Endothelial cell of umbilical vein (primary cell): ENCODE measurements at regions not wholly inside any gene's neighbourhood (a gene's known extent, or its start where the extent isn't known, plus 50 kb on each side); places are given as distances from the start of the nearest gene placed in this dataset.
"Not testable (repeated sequence)": the region's sequence is repeated elsewhere in the genome, so short reads cannot be mapped to it uniquely, and the experiment has no call there.

Experiments used
- FOS ChIP-seq: IDR thresholded peaks from 2 replicates; pipeline ENCODE4 v1.6.1; 2011; ENCODE audit warnings: mild to moderate bottlenecking, low read length, moderate library complexity, borderline replicate concordance; ENCODE audit not compliant: insufficient read depth
- POLR2AphosphoS5 ChIP-seq: IDR thresholded peaks from 2 replicates; pipeline ENCODE4 v1.6.1; 2012; ENCODE audit warnings: low read depth, mild to moderate bottlenecking, control low read depth, low read length, moderate library complexity; ENCODE audit not compliant: insufficient read depth
- TF ChIP-seq, protein P1 (sequence below), 2 donors: IDR thresholded peaks; 1 replicate in 1 of 2; 2 replicates in 1 of 2; pipeline ENCODE4 v1.5.1; 2011; ENCODE audit warnings: low read length in 2 of 2, mild to moderate bottlenecking in 2 of 2, moderate library complexity in 2 of 2, control low read depth in 1 of 2, inconsistent platforms in 1 of 2, low read depth in 1 of 2; ENCODE audit not compliant: insufficient read depth in 1 of 2; ENCODE audit errors: extremely low read depth in 1 of 2

DNA sequence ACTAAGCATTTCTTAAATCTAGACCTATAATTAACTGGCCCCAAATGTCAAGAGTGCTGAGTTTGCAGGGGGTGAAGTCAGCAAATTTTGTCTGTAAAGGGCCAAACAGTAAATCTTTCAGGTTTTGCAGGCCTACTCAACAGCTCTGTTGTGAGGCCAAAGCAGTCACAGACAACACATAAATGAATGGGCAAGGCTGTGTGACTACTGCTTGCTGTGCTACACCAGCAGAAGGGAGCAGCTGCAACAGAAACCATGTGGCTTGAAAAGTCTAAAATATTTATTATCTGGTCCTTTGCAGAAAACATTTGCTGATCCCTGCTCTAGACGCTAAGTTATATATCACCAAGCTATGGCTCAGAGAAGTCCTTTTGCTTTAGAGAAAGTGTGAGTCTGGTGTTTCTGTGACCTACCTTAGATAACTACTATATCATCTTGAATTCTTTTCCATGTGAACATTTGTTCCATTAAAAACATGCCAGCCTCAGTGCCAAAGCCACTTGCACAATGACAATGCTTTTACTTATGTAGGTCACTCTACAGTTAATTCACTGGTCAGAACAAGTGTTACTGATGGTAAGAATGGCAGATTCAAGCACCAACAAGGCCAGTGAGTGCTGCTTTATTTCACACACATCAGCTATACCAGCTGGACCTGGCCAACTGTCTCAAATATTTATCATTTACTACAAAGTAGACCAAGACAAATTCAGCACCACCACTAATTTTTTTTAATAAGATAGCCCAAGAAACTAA lies 684.9 kb downstream of the CDY1 start:
- TF ChIP-seq, protein P1, sequence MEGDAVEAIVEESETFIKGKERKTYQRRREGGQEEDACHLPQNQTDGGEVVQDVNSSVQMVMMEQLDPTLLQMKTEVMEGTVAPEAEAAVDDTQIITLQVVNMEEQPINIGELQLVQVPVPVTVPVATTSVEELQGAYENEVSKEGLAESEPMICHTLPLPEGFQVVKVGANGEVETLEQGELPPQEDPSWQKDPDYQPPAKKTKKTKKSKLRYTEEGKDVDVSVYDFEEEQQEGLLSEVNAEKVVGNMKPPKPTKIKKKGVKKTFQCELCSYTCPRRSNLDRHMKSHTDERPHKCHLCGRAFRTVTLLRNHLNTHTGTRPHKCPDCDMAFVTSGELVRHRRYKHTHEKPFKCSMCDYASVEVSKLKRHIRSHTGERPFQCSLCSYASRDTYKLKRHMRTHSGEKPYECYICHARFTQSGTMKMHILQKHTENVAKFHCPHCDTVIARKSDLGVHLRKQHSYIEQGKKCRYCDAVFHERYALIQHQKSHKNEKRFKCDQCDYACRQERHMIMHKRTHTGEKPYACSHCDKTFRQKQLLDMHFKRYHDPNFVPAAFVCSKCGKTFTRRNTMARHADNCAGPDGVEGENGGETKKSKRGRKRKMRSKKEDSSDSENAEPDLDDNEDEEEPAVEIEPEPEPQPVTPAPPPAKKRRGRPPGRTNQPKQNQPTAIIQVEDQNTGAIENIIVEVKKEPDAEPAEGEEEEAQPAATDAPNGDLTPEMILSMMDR (IDR thresholded peaks at IDR 0.05; ENCODE audit: extremely low read depth in 1 of 2, insufficient read depth in 1 of 2, low read depth in 1 of 2, low read length in 2 of 2): not testable (repeated sequence)
- TF ChIP-seq FOS, POLR2AphosphoS5: not testable (repeated sequence)
